K562 (cell line): ENCODE measurements at regions not wholly inside any gene's neighbourhood (a gene's known extent, or its start where the extent isn't known, plus 50 kb on each side); places are given as distances from the start of the nearest gene placed in this dataset.

Experiments used
- ATAC-seq: fragments of 200-7000 bp; cut with Tn5 transposase; 3 replicates; pipeline ENCODE4 v1.9.1; 2020; ENCODE audit warnings: moderate library complexity
- BruUV-seq: library from RNA; stranded (reverse); fragments of 400-500 nt; replicated peaks from 2 replicates; lab custom pipeline; 2021; lab: Mats Ljungman, UMichigan
- CTCF ChIA-PET: fragments of 300-600 bp; formaldehyde crosslinking; extraction: SDS; loops from one replicate; lab custom pipeline; 2021; ENCODE audit warnings: low intra/inter-chr PET ratio; lab: Yijun Ruan, JAX
- POLR2A ChIA-PET: fragments of 300-600, 350-650 bp; sonication (Branson Sonifier 250); formaldehyde crosslinking; extraction: SDS; loops from one replicate; lab custom pipeline; 2021; ENCODE audit warnings: antibody characterized with exemption, inconsistent platforms; lab: Yijun Ruan, JAX
- DNase-seq, 4 experiments: peaks; one replicate each; pipeline versions ENCODE4 v3.0.0 to v3.0.0-alpha.2; 2011 to 2018; ENCODE audit warnings: low spot score in 3 of 4, mixed read lengths in 3 of 4; ENCODE audit errors: extremely low read depth in 1 of 4
- FAIRE-seq: peaks from 2 replicates; lab custom pipeline; 2011; peaks lifted over from hg19 to GRCh38; lab: Jason Lieb, UNC
- H2AFZ ChIP-seq: 2 replicates; pipeline ENCODE4 v1.6.0; 2011; ENCODE audit warnings: low read depth, low read length, control low read depth, inconsistent platforms
- H3K27ac ChIP-seq: fragments of 200-600 bp; 3 replicates; pipeline ENCODE4 v1.8.0; 2011; ENCODE audit warnings: low read depth, mild to moderate bottlenecking, control low read depth, inconsistent platforms, low read length, moderate library complexity, mixed read lengths; ENCODE audit errors: extremely low read depth
- H3K27me3 ChIP-seq, 2 experiments: fragments of 300-600 bp in 1 of 2; 2 replicates in 1 of 2; 3 replicates in 1 of 2; pipeline versions ENCODE4 v1.6.0 to v1.8.0; 2011; ENCODE audit warnings: inconsistent platforms in 2 of 2, low read length in 2 of 2, mild to moderate bottlenecking in 1 of 2, mixed read lengths in 1 of 2, moderate library complexity in 1 of 2; ENCODE audit not compliant: control insufficient read depth in 2 of 2, insufficient read depth in 2 of 2
- H3K36me3 ChIP-seq: fragments of 300-600 bp; 3 replicates; pipeline ENCODE4 v1.8.0; 2011; ENCODE audit warnings: mild to moderate bottlenecking, low read length, inconsistent platforms; ENCODE audit not compliant: control insufficient read depth, insufficient read depth
- H3K4me1 ChIP-seq, 2 experiments: fragments of 200-600 bp in 1 of 2; replicated peaks in 1 of 2; 2 replicates in 1 of 2; 3 replicates in 1 of 2; pipeline versions ENCODE4 v1.5.1 to v1.8.0; 2011; ENCODE audit warnings: inconsistent platforms in 2 of 2, low read length in 2 of 2, mild to moderate bottlenecking in 1 of 2, mixed read lengths in 1 of 2, moderate library complexity in 1 of 2; ENCODE audit not compliant: control insufficient read depth in 2 of 2, insufficient read depth in 2 of 2
- H3K4me2 ChIP-seq: 2 replicates; pipeline ENCODE4 v1.6.1; 2011; ENCODE audit warnings: low read length, control low read depth, inconsistent platforms, mixed read lengths; ENCODE audit not compliant: insufficient read depth
- H3K4me3 ChIP-seq: fragments of 200-600 bp; sonication (generic), shearing (Covaris generic); 2 replicates; pipeline ENCODE4 v1.5.1; 2016; ENCODE audit warnings: control low read depth, inconsistent platforms
- H3K79me2 ChIP-seq: fragments of 200-600 bp; 3 replicates; pipeline ENCODE4 v1.8.0; 2011; ENCODE audit warnings: low read length, inconsistent platforms; ENCODE audit not compliant: control insufficient read depth, insufficient read depth
- H3K9ac ChIP-seq, 2 experiments: 2 replicates each; pipeline versions ENCODE4 v1.6.0 to v1.6.1; 2011; ENCODE audit warnings: low read depth in 2 of 2, low read length in 2 of 2, control low read depth in 1 of 2, inconsistent platforms in 1 of 2, mild to moderate bottlenecking in 1 of 2, mixed read lengths in 1 of 2; ENCODE audit not compliant: insufficient read depth in 1 of 2
- H3K9me1 ChIP-seq: one replicate; pipeline ENCODE4 v1.6.0; 2011; ENCODE audit warnings: inconsistent platforms, mild to moderate bottlenecking, low read length, moderate library complexity; ENCODE audit not compliant: control insufficient read depth, insufficient read depth
- H3K9me3 ChIP-seq: replicated peaks from 2 replicates; pipeline ENCODE4 v1.5.1; 2011; ENCODE audit warnings: low read depth, low read length, inconsistent platforms; ENCODE audit not compliant: control insufficient read depth, insufficient read depth
- H4K20me1 ChIP-seq: replicated peaks from 2 replicates; pipeline ENCODE4 v1.6.1; 2011; ENCODE audit warnings: low read length, inconsistent platforms, mixed read lengths; ENCODE audit not compliant: control insufficient read depth, insufficient read depth
- CBFA2T2 ChIP-seq: fragments of 450-650 bp; conservative IDR thresholded peaks from 2 replicates; pipeline ENCODE4 v1.6.1; 2017; ENCODE audit warnings: mild to moderate bottlenecking
- E2F1 ChIP-seq: sonication (generic); formaldehyde crosslinking; IDR thresholded peaks from 2 replicates; pipeline ENCODE4 v1.8.1; 2023; ENCODE audit warnings: mild to moderate bottlenecking, missing genetic modification reagents, moderate library complexity
- ETS2 ChIP-seq: IDR thresholded peaks from 2 replicates; pipeline ENCODE4 v1.6.1; 2016; ENCODE audit warnings: borderline replicate concordance, missing genetic modification characterization, mild to moderate bottlenecking, moderate library complexity, missing compliant biosample characterization; ENCODE audit not compliant: poor library complexity, severe bottlenecking
- FOXM1 ChIP-seq, 2 experiments: fragments of 450-650 bp in 1 of 2; sonication (generic) in 1 of 2; formaldehyde crosslinking in 1 of 2; IDR thresholded peaks; 2 replicates each; pipeline versions ENCODE4 v1.6.1 to v1.9.0; 2017 to 2022; ENCODE audit warnings: low read depth in 2 of 2, mild to moderate bottlenecking in 2 of 2, missing genetic modification reagents in 1 of 2, moderate library complexity in 1 of 2
- HDAC6 ChIP-seq: IDR thresholded peaks from 2 replicates; pipeline ENCODE4 v1.6.1; 2012; ENCODE audit warnings: low read depth, mild to moderate bottlenecking, control low read depth, inconsistent platforms, low read length, moderate library complexity
- NR3C1 ChIP-seq: sonication (generic); formaldehyde crosslinking; IDR thresholded peaks from 2 replicates; pipeline ENCODE4 v1.8.1; 2022; ENCODE audit warnings: missing genetic modification reagents
- PKNOX1 ChIP-seq: fragments of 450-650 bp; IDR thresholded peaks from 2 replicates; pipeline ENCODE4 v1.6.1; 2016
- RHOXF2B ChIP-seq: fragments of 250-450 bp; sonication (Bioruptor Pico); conservative IDR thresholded peaks from 2 replicates; pipeline ENCODE4 v1.5.1; 2021
- SMARCA4 ChIP-seq: fragments of 450-650 bp; IDR thresholded peaks from 2 replicates; pipeline ENCODE4 v1.6.1; 2016
- U2AF2 ChIP-seq: fragments of 200-400 bp; formaldehyde crosslinking; optimal IDR thresholded peaks from 2 replicates; pipeline ENCODE3; 2017; ENCODE audit warnings: low read depth, mild to moderate bottlenecking, low read length
- XRCC3 ChIP-seq: fragments of 450-650 bp; IDR thresholded peaks from 2 replicates; pipeline ENCODE4 v1.6.1; 2017; ENCODE audit warnings: mild to moderate bottlenecking, moderate library complexity
- ZFP30 ChIP-seq: fragments of 250-450 bp; sonication (Bioruptor Pico); IDR thresholded peaks from 2 replicates; pipeline ENCODE4 v1.8.0; 2022; ENCODE audit warnings: moderate library complexity, mild to moderate bottlenecking, inconsistent platforms, borderline replicate concordance
- ZNF184 ChIP-seq: sonication (generic); formaldehyde crosslinking; IDR thresholded peaks from 2 replicates; pipeline ENCODE4 v1.5.0; 2020; ENCODE audit warnings: missing genetic modification reagents
- ZNF408 ChIP-seq: fragments of 250-450 bp; sonication (Bioruptor Pico); IDR thresholded peaks from 2 replicates; pipeline ENCODE4 v1.4.0; 2020; ENCODE audit warnings: low read depth, mild to moderate bottlenecking, moderate library complexity
- ZNF445 ChIP-seq: fragments of 250-450 bp; sonication (Bioruptor Pico); IDR thresholded peaks from 2 replicates; pipeline ENCODE4 v1.4.0; 2020; ENCODE audit warnings: low read depth, mild to moderate bottlenecking, moderate library complexity
- ZNF766 ChIP-seq: fragments of 200-800 bp; sonication (Bioruptor generic); conservative IDR thresholded peaks from 2 replicates; pipeline ENCODE4 v1.6.1; 2016; ENCODE audit warnings: missing genetic modification characterization, missing compliant biosample characterization
- ZNF785 ChIP-seq: fragments of 250-450 bp; sonication (Bioruptor Pico); IDR thresholded peaks from 2 replicates; pipeline ENCODE4 v1.4.0; 2020; ENCODE audit warnings: mild to moderate bottlenecking
- WGBS: fragments of 100-300 bp; shearing (Covaris generic); methylation state at CpG from one replicate; pipeline ENCODE4 v1.1.6; 2016; ENCODE audit warnings: low coverage, mixed read lengths; ENCODE audit not compliant: insufficient coverage; ENCODE audit errors: missing lambda C conversion rate; 5-methylcytosine and 5-hydroxymethylcytosine counted together
- in situ Hi-C: fragments of 300-500 bp; cut with MboI; formaldehyde crosslinking; loops from 4 replicates; pipeline ENCODE4 v1.15.0; 2018; ENCODE audit warnings: inconsistent platforms, mixed read lengths
- intact Hi-C: fragments of 100-400 bp; cut with micrococcal nuclease; formaldehyde crosslinking; loops from 2 replicates; pipeline ENCODE4 v1.14.2; 2022
- TF ChIP-seq, protein P1 (sequence below), 2 experiments: fragments of 450-650 bp; IDR thresholded peaks; 2 replicates each; pipeline ENCODE4 v1.6.1; 2018; ENCODE audit warnings: mild to moderate bottlenecking in 2 of 2, low read depth in 1 of 2; ENCODE audit not compliant: partially characterized antibody in 2 of 2

- ChIA-PET POLR2A (no interaction called here), CTCF (interaction anchor here (0.6 kb wide), 1 partner anchor 142 kb away, joined by 3 read pairs; no protein-coding TSS in a partner anchor)
- Histone ChIP-seq H3K27ac (no peak overlapping the region), H4K20me1 (0 out of 2 replicates have a peak, but pooled peaks cover 7% of the 10 kb centered on the region), H3K27me3 (peaks cover 0 to 31% of the 10 kb centered on the region in 2 experiments; a peak in 2 of 5 replicates), H3K79me2 (no peaks in the 10 kb centered on the region), H3K4me1 (no peaks in the 10 kb centered on the region), H3K9me3 (no peaks in the 10 kb centered on the region), H3K9me1 (no peaks in the 10 kb centered on the region), H2AFZ (no peak overlapping the region), H3K9ac (no peak overlapping the region), H3K36me3 (no peaks in the 10 kb centered on the region), H3K4me3 (no peak overlapping the region), H3K4me2 (no peak overlapping the region)
- in situ Hi-C loops, result no loop called here
- WGBS, result 5% methylated on average over 4 of the region's 4 CpGs
- no TSS peak for BruUV-seq
- no peak for DNase-seq
- no peak for TF ChIP-seq FOXM1 (IDR thresholded peaks at IDR 0.05; ENCODE audit: low read depth)
- TF ChIP-seq FOXM1 (CRISPR knock-in tag; IDR thresholded peaks at IDR 0.05; ENCODE audit: low read depth), result no peak
- TF ChIP-seq ZNF184 (CRISPR knock-in tag), result no peak
- TF ChIP-seq E2F1 (CRISPR knock-in tag), result no peak
- TF ChIP-seq, protein P1, sequence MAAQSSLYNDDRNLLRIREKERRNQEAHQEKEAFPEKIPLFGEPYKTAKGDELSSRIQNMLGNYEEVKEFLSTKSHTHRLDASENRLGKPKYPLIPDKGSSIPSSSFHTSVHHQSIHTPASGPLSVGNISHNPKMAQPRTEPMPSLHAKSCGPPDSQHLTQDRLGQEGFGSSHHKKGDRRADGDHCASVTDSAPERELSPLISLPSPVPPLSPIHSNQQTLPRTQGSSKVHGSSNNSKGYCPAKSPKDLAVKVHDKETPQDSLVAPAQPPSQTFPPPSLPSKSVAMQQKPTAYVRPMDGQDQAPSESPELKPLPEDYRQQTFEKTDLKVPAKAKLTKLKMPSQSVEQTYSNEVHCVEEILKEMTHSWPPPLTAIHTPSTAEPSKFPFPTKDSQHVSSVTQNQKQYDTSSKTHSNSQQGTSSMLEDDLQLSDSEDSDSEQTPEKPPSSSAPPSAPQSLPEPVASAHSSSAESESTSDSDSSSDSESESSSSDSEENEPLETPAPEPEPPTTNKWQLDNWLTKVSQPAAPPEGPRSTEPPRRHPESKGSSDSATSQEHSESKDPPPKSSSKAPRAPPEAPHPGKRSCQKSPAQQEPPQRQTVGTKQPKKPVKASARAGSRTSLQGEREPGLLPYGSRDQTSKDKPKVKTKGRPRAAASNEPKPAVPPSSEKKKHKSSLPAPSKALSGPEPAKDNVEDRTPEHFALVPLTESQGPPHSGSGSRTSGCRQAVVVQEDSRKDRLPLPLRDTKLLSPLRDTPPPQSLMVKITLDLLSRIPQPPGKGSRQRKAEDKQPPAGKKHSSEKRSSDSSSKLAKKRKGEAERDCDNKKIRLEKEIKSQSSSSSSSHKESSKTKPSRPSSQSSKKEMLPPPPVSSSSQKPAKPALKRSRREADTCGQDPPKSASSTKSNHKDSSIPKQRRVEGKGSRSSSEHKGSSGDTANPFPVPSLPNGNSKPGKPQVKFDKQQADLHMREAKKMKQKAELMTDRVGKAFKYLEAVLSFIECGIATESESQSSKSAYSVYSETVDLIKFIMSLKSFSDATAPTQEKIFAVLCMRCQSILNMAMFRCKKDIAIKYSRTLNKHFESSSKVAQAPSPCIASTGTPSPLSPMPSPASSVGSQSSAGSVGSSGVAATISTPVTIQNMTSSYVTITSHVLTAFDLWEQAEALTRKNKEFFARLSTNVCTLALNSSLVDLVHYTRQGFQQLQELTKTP (IDR thresholded peaks at IDR 0.05; ENCODE audit: low read depth in 1 of 2, partially characterized antibody in 2 of 2), result no peak
- TF ChIP-seq ZNF445, result no peak
- no peak for TF ChIP-seq RHOXF2B (CRISPR knock-in tag)
- TF ChIP-seq ZFP30 (CRISPR knock-in tag), result no peak
- TF ChIP-seq NR3C1 (CRISPR knock-in tag), result no peak
- TF ChIP-seq ZNF408 (CRISPR knock-in tag), result no peak
- no peak for TF ChIP-seq ZNF766 (CRISPR knock-in tag)
- no peak for TF ChIP-seq CBFA2T2
- TF ChIP-seq SMARCA4, result no peak
- no peak for TF ChIP-seq U2AF2
- TF ChIP-seq XRCC3, result no peak
- TF ChIP-seq ZNF785 (CRISPR knock-in tag), result no peak
- TF ChIP-seq HDAC6, result no peak
- no peak for TF ChIP-seq PKNOX1
- no peak for TF ChIP-seq ETS2 (tag)
- no peak for FAIRE-seq
- no peak for ATAC-seq
- intact Hi-C loops, result loop anchor here (5.0 kb wide), 1 partner anchor 298 kb away; no protein-coding TSS in a partner anchor
Observed at GRCh38 chr7:98730326-98730725, 113.2 kb downstream of the NPTX2 start.
